Skin epidermis (tissue), 12 donors: ENCODE measurements at regions not wholly inside any gene's neighbourhood (a gene's known extent, or its start where the extent isn't known, plus 50 kb on each side); places are given as distances from the start of the nearest gene placed in this dataset.
"Not testable (repeated sequence)": the region's sequence is repeated elsewhere in the genome, so short reads cannot be mapped to it uniquely, and the experiment has no call there.

Experiments used
- H3K27ac ChIP-seq, 21 experiments: fragments of 200-600 bp; sonication (generic) in 11 of 21; one replicate each; pipeline ENCODE4 v1.5.0; 2020; ENCODE audit warnings: mild to moderate bottlenecking in 3 of 21, inconsistent platforms in 2 of 21, moderate library complexity in 2 of 21
- H3K4me3 ChIP-seq, 7 experiments: fragments of 200-600 bp; sonication (generic) in 2 of 7; one replicate each; pipeline ENCODE4 v1.5.0; 2020; ENCODE audit warnings: inconsistent platforms in 2 of 7, mild to moderate bottlenecking in 2 of 7, moderate library complexity in 1 of 7

GRCh38 chr9:7324152-7324598 lies 475.4 kb downstream of the DMAC1 start:
- Histone ChIP-seq H3K4me3 (no peak overlapping the region), H3K27ac (no peak overlapping the region)

GRCh38 chr9:7320841-7321240 lies 478.7 kb downstream of the DMAC1 start:
- H3K4me3 ChIP-seq: no peak overlapping the region
- no peak overlapping the region for H3K27ac ChIP-seq

- Histone ChIP-seq H3K27ac (no peak overlapping the region), H3K4me3 (no peak overlapping the region)
These were observed 479.4 kb downstream of the DMAC1 start for GRCh38 chr9:7320139-7320538.

- no peak overlapping the region for H3K4me3 ChIP-seq
These were observed 480.7 kb downstream of the DMAC1 start for GRCh38 chr9:7318920-7319319.

GRCh38 chr9:7316967-7317366 lies 482.6 kb downstream of the DMAC1 start:
- H3K4me3 ChIP-seq: no peak overlapping the region
- peak overlapping the region in 2 of 21 experiments; percentile 9 to 52 for H3K27ac ChIP-seq

More at GRCh38 chr9:7318920-7319319, 480.7 kb downstream of the DMAC1 start:
- H3K27ac ChIP-seq: no peak overlapping the region

- Histone ChIP-seq H3K4me3 (no peak overlapping the region), H3K27ac (peak overlapping the region in 2 of 21 experiments; percentile 41 to 52)
These were observed 483.3 kb downstream of the DMAC1 start for GRCh38 chr9:7316166-7316795.

- Histone ChIP-seq H3K27ac (peak overlapping the region in 1 of 21 experiments; percentile 41), H3K4me3 (no peak overlapping the region)
These were observed 483.8 kb downstream of the DMAC1 start for GRCh38 chr9:7315746-7316145.

GRCh38 chr9:7315116-7315515 lies 484.5 kb downstream of the DMAC1 start:
- H3K27ac ChIP-seq: peak overlapping the region in 1 of 21 experiments; percentile 41
- no peak overlapping the region for H3K4me3 ChIP-seq

GRCh38 chr9:7313389-7313788 lies 486.2 kb downstream of the DMAC1 start:
- Histone ChIP-seq H3K27ac (no peak overlapping the region), H3K4me3 (no peak overlapping the region)

- H3K4me3 ChIP-seq, H3K27ac ChIP-seq: not testable (repeated sequence)
These were observed 490.5 kb downstream of the DMAC1 start for GRCh38 chr9:7309051-7309450.

GRCh38 chr9:7305677-7306076 lies 493.9 kb downstream of the DMAC1 start:
- H3K4me3 ChIP-seq: no peak overlapping the region

GRCh38 chr9:7304627-7304995 lies 495.0 kb downstream of the DMAC1 start:
- Histone ChIP-seq H3K27ac (no peak overlapping the region), H3K4me3 (no peak overlapping the region)

More at GRCh38 chr9:7305677-7306076, 493.9 kb downstream of the DMAC1 start:
- H3K27ac ChIP-seq: no peak overlapping the region

GRCh38 chr9:7303907-7304626 lies 495.5 kb downstream of the DMAC1 start:
- Histone ChIP-seq H3K27ac (no peak overlapping the region), H3K4me3 (no peak overlapping the region)

- no peak overlapping the region for H3K27ac ChIP-seq
- no peak overlapping the region for H3K4me3 ChIP-seq
These were observed 499.1 kb downstream of the DMAC1 start for GRCh38 chr9:7300484-7300883.

- Histone ChIP-seq H3K4me3 (no peak overlapping the region), H3K27ac (no peak overlapping the region)
These were observed 501.5 kb downstream of the DMAC1 start for GRCh38 chr9:7298123-7298522.

GRCh38 chr9:7297521-7297920 lies 502.1 kb downstream of the DMAC1 start:
- H3K4me3 ChIP-seq: no peak overlapping the region
- H3K27ac ChIP-seq: no peak overlapping the region

GRCh38 chr9:7293091-7293490 lies 506.5 kb downstream of the DMAC1 start:
- H3K27ac ChIP-seq: no peak overlapping the region
- H3K4me3 ChIP-seq: no peak overlapping the region

- Histone ChIP-seq H3K27ac (no peak overlapping the region), H3K4me3 (no peak overlapping the region)
These were observed 509.8 kb downstream of the DMAC1 start for GRCh38 chr9:7289773-7290172.

GRCh38 chr9:7287986-7288385 lies 511.6 kb downstream of the DMAC1 start:
- H3K27ac ChIP-seq: no peak overlapping the region
- no peak overlapping the region for H3K4me3 ChIP-seq

GRCh38 chr9:7287065-7287464 lies 512.5 kb downstream of the DMAC1 start:
- Histone ChIP-seq H3K27ac (no peak overlapping the region), H3K4me3 (no peak overlapping the region)

GRCh38 chr9:7286101-7286500 lies 513.5 kb downstream of the DMAC1 start:
- H3K27ac ChIP-seq: no peak overlapping the region
- H3K4me3 ChIP-seq: no peak overlapping the region
